NCI-H2029 treated with DMSO at 0.1 percent for 48 hours (cell line): ENCODE measurements at regions not wholly inside any gene's neighbourhood (a gene's known extent, or its start where the extent isn't known, plus 50 kb on each side); places are given as distances from the start of the nearest gene placed in this dataset.
"Not testable (repeated sequence)": the region's sequence is repeated elsewhere in the genome, so short reads cannot be mapped to it uniquely, and the experiment has no call there.

Experiments used
- DNase-seq: peaks from one replicate; lab custom pipeline; 2025; lab: John Stamatoyannopoulos, UW

DNA sequence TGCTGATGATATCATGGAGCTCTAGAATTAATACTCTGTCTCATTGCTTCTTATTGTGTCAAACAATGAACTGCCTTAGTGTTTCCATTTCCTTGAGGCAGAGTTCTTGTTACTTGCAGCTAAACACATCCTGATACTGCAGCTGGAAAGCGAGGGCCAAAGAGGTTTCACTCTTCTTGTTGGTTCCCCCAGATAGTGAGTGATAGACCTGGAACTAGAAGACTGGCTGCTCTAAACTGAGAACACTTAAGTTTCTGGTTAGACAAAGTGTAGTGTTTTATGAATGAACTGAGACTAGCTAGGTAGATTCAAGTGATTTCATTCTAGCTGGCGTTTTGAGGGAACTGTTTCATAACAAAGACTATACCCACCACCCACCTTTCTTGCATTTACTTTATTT is 321.7 kb downstream of the TXNL1 start:
- no peak for DNase-seq

DNA sequence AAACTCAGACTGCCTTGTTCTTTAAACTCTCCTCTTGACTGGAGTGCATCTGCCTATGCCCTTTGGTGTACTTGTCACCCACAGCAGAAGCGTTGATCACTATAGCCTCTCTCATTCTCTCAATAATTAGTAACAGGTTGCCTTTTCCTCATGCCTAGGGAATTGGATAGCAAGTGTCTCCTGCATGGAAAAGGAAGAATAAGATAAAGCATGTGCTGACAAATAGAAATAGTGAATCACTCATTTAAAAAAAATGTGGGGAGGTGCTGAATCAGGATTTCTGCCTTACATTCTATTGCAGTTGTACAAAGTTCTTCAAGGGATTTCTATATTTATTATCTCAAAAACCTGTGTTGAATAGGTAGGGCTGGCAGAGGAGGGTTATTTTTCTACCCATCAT is 323.0 kb downstream of the TXNL1 start:
- no peak for DNase-seq

DNA sequence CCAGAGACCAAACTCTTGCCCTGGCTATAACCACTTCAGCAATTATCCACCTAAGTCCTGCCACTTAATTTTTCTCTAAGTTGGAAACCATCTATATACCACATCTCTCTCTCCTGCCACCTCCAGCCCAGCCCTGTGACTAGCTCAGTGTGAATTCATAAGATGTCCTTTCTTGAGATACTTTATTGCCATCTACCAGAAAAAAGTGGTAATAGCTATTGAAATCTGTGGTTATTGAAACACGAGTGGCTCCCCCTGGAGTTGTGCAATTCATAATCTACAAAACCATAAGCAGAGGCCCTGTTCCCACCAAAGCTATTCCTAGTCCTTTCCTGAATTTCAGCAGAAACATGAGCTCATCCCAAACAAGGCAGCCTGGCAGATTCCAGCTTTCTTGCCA is 324.0 kb downstream of the TXNL1 start:
- no peak for DNase-seq

DNA sequence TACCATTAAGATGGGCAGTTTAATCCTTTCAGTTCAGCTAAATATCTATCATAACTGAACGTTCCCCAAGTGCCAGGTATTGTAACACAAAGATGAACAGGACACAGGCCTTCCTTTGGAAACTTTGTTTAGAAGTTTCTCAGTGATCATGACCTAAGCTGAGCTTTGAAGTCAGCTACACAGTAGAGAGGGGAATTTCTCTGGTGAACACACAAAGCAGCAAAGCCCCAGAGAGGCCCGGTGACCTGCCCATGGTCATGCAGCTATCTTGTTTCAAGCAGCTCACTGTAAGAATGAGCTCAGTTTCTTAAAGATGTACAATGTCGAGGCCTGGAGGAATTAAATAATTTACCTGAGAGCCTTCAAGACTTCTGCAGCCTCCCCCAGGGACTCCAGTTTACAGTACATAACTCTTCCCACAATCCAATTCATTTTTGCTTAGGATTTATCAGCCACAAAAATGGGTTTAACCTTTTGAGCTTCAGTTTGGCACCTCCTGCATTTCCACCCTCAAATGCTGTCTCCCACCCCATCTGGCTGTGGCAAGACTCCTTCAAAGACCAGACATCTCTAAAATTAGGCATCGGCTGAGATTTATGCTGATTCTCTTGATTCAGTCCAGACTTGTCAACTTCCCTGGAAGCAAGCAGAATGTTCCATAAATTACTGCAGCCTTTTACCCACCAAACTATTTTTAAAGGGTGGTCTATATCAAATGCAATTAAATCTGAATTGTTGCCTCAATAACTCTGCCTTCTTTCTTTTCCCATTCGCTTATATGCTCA is 325.6 kb downstream of the TXNL1 start:
- no peak for DNase-seq

DNA sequence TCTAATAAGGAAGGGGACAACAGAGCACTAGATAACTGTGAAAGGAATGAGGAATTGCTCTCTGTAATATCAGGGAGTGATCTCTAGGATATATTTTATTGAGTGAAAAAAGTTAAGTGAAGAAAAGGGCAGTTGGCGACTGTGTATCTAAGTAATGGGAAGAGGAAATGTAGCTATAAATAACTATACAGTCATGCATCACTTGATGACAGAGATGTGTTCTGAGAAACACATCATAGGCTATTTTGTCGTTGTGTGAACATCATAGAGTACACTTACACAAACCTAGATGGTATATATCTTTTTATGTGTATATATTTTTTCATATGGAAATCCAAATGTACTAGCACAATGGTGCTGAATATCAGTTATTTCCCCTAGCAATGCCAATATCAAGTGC is 329.3 kb downstream of the TXNL1 start:
- DNase-seq, result no peak

DNA sequence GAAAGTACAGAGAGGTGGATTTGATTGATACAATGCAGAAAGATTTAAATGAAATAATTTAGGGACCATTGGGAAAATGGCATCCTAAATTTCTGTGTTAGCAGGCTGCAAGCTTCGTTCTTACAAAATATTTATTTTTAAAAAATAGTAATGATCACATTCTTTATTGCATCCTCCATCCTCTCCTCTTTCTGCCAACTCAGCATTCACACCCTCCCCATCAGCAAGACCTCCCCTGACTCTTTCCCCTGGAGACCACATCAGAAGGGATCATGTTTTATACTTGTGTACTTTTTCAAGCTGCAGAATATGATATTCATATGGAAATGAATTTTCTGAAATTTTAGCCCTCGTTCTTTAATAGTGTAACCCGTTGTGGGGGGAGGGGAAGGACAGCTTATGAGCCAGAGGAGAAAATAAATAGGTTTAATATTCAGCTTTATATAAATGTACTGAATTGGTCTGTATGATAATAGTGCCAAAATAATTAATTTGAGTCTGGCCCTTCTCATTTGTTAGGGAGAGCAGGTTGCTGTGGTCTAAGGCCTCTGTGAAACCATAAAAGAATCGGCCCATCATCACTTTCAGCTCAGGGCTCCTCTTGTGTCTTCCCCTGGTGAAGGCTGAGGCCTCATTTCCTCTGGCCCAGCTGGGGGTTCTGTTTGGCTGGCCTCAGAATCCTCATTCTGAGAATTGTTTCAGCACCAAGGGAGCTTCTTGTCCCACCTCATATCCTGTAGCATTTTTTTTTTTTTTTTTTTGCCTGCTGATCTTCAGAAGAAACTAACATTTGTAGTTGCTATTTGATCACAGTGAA is 330.8 kb downstream of the TXNL1 start:
- DNase-seq, result no peak

DNA sequence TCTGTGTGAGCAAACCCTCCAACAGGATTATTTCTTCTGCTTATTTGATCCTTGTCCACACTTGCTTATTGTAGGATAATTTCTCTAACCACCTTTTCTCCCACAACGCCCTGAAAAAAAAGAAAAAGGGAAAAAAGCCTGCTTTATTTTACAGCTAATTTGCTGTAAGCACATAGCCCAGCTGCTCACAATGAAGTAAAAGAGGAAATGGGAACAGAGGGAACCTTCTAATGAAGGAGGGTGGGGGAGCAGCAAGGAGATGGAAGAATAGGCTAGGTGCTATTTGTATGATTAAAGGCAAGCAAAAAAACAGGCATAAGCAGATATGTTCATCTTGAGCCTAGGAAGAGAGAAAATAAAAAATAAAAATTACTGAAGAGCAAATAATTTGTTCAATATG is 331.6 kb downstream of the TXNL1 start:
- no peak for DNase-seq

DNA sequence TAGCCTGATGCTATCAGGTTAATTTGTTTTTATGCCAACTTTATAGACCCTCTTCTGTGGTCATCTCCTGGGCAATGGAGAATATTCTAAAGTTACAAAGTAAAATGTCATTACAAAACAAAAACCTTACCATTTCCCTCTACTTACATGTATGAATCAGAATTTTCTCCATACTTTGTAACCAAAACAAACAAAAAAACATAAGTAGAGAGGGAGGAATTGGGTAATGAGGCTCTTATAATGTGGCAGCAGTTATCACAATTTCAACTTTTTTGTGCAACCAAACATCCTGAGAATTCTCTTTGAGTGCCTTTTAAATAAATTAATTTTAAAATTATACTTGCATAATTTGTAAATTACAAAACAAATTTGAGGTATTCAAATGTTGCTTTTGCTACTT is 332.8 kb downstream of the TXNL1 start:
- DNase-seq, result no peak

DNA sequence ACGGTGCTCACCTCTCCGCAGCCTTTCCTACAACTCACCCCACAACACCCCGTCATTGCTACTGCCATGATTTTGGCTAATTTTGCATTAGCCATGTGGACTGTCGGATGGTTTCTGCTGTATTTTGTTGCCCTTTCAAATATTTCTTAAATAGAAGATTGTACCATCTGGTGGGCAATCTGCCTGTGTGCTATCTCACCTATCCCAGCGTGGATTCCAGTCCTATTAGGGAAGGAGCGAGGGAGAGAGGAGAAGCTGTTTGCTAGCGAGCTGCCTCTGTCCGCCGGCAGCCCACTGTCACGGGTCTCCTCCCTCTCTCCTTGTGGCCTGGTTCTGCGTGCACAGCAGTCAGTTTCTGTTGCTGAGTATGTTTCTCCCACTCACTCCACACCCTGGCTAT is 336.2 kb downstream of the TXNL1 start:
- DNase-seq, result no peak

DNA sequence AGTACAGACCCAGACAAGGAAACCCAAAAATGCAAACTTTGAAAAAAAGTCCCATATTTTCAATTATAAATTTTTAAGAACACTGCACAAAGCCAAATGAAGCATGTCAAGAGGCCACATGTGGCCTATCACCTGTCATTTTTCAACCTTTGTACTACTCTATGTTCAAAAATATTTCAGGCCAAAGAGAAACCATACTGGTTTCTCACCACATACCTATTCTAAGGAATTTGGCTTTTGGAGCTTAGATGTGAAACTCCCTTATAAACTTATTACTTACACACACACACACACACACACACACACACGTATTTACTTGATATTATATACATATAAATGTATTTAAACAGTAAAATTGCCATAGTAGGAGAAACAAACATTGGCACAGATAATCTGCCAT is 338.7 kb downstream of the TXNL1 start:
- DNase-seq, result no peak

DNA sequence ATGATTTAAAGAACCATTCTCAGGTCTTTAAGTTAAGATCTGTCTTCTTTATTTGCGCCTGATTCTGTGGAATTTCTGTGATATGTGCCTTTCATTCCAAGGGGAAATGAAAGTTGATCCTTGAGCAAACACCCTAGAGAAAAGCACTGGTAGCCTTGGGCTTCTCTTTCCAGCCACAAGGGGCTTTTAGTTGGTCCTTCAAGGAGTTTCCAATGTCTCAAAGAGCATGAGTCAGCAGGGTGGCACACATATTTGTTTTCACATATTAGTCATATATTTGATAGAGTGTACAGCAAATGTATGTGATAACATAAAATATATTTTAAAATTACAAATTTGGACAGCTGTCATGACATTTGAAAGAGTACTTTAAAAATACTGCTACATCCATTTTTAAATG is 339.5 kb downstream of the TXNL1 start:
- no peak for DNase-seq

DNA sequence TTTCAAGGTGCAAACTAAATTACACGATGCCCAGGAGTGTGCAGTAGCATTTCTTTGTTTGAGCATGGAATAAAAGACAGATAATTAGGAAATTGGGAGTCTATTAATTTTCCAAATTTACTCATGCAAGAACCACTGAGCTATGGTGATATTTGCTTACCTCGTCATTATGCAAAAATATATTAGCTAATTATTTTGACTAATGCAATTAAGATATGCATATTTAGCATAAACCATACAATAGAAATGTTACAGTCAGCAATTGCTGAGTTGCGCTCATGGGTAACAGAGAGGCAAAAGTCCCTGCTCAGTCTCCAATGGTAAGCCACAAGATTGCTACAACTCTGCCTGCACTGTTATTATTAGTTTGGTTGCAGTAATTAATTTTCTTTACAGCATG is 342.0 kb downstream of the TXNL1 start:
- no peak for DNase-seq

DNA sequence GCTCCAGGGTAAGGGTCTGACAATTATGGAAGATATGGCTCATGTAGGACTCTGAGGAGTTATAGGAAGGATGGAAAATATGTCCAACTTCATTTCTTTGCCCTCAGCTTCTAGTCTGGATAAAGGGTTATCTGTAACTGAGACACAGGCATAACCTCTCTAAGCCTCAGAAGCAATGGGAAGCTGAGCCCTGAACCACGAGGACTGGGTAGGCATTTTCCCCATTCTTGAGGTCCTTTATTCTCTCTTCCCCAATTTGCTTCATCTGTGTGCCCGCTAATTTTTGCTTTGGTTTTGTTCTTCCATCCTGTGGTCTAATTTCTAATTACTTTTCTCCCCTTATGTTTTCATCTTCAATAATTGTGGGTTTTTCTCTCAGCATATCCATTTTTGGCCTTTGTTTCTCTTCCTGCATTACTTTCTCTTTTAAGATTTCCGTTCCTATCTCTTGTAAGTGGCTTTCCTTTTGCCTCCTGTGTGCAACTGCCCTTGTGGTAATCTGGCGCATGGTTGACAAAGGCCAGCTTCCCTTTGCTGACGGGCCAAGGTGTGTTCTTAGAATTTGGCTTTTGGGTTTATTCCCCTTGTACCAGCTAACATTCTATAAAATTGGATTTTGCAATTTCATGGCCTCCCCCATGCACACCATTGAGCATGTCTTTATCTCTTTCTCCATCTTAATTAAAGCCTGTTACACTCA is 343.8 kb downstream of the TXNL1 start:
- DNase-seq, result no peak

DNA sequence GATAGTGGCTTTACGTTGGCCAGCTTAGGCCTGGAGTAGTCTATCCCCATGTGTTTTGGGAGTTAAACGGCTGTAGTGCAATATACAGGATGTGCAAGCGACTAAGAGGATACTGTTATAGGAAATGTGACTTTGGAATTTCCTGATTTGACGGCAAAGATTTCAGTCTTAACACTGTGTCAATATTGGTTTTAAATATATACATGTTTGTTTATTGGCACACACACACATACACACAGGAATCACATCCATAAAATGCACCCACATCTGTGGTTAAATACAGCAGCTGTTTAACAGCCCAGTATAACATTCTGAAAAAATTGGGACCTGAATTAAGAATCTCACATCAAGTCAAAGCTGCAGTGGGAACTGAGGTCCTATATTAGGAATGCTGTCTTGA is 347.1 kb downstream of the TXNL1 start:
- no peak for DNase-seq

DNA sequence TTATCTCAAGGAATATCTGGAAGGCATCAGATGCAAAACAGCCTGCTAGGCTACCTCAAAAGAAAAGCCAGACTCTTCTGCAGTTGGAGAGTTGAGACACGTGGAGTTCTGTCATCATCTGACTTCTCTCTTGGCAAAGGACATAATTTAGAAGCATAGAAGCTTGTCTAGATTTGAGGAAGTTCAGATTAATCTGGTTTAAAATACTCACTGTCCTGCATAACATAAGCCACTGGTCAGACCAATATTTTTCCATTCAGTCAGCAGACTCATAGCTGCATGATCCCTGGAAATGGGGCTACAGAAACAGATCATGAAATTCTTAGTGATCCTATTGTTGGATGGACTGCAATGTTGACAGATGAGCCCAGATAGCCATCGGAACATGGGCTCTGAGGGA is 349.0 kb downstream of the TXNL1 start:
- DNase-seq, result no peak

DNA sequence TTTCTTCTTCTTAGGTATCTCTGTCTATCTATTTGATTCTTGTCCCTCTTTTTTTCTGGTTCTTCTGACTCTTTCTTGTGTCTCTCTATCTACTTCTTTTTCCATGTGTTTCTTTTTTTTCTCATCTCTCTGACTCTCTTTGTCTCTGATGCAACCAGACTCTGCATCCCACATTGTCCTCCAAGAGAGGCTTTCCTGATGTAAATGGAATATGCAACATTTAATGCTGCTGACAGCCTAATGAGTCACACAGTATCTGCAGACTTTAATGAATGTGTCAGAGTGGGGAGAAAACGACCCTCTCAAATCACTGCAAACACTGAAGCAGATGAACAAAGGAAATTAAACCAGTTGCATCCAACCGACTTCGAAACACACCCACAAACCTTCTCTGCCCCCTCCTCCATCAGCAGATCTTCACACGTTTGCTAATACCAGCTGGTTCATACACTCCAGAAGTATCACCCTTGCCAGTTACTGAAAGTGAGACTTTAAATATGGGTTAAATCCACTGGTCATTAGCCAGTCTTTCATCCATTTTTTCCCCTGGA is 351.5 kb downstream of the TXNL1 start:
- DNase-seq, result no peak

DNA sequence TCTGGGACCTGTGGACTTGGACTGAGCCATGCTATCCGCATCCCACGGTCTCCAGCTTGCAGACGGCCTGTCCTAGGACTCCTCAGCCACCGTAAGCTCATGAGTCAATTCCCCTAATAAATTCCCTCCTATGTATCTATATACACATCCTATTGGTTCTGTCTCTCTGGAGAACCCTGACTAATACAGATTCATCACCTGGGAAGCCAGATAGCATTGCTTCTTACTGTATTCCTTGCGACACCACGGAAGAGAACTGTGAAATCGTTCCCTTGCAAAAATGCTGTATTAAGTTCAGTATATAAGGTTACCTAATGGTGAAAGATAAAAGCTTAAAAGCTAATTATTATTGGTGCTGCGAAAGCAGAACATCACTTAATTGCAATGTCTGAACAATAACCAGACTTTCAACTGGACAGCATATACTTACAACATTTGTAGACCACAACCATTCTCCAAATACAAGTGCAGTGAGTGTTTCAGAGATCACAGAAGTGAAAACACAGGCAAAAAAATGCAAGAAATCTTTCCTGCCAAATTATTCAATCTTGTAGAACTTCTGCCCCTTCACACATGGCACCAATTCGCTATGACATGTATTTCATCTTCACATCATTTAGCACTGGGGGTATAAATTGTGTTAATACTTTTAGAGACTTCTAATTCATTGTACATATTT is 352.9 kb downstream of the TXNL1 start:
- DNase-seq, result no peak

DNA sequence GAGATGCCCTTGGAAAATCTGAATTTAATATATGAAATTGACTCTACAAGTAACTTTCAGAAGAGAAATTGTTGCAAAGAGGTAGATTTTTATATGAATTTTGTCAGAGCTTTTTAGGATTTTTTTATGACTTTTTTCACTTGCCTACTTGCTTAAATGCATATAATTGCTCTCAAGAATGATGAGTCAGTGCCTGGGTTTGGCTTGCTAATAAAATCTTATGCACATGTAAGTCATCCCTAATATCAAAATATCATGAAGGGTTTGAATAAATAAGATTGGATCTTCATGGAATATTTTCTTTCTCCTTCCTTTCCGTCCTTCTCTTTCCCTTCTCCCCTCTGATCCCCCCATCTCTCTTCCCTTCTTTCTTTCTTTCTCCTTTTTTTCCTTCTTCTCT is 354.1 kb downstream of the TXNL1 start:
- no peak for DNase-seq

DNA sequence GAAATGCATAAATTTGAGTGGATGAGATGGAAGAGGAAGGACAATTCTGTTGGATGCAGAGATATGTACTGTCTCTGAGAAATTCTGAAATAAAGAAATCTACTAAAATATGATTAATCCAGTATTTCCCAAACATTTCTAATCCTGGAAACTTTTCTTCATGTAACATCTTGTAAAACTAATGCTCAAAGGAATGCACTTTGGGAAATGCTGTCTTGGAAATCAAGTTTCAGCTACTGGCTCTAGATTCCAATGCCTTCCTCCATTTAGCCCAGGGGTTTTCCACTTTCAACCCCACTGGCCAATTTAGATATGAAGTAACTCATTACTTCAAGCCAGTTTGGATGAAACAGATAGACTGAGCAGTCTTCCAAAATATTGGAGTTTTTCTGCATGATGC is 355.1 kb downstream of the TXNL1 start:
- DNase-seq, result no peak

DNA sequence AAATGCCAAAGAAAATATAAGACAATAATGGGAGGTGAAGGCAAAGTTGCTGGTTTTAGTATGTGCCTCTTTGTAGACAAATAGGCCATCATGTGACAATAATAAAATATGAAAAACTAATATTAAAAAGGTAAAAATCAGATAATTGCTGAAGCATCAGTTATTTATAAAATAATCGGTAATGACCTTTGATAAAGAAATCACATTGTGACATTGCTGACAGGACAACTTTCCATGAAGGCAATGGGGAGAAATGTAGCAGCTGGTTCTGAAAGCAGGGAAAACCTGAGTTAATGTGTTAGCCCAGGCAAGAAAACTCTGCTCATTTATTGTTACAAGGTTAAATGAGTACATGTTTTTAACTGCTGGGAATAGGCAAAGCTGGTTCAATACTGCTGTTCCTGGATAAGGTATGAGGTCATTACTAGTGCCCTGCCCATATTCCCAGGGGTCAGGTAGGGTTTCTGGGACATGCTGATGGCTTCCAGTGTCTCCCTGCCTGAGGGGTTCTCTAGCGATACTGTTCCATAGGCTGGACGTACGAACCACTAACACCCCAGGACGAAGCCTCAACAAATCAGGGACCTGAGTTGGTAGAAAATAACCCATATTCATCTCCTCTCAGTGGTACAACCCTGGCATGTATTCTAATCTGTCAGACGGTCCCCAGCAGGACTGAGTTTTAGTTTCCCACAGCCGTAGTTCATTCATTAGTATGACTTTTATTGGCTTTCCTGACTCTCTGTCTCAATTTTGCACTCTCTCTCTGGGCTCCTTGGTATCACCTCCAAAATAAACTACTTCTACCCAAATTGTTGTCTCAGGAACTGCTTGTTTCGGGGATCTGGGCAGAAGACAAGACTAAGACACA is 355.9 kb downstream of the TXNL1 start:
- no peak for DNase-seq

DNA sequence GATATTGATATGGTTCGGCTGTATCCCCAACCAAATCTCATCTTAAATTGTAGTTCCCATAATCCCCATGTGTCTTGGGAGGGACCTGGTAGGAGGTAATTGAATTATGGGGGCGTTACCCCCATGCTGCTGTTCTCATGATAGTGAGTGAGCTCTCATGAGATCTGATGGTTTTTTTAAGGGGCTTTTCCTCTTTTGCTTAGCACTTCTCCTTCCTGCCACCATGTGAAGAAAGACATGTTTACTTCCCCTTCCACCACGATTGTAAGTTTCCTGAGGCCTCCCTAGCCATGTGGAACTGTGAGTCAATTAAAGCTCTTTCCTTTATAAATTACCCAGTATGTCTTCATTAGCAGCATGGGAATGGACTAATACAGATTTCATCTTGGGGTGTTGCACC is 358.6 kb downstream of the TXNL1 start:
- not testable (repeated sequence) for DNase-seq
